DMS114 treated with DMSO at 0.1 percent for 48 hours (cell line): ENCODE measurements at regions not wholly inside any gene's neighbourhood (a gene's known extent, or its start where the extent isn't known, plus 50 kb on each side); places are given as distances from the start of the nearest gene placed in this dataset.
"Not testable (repeated sequence)": the region's sequence is repeated elsewhere in the genome, so short reads cannot be mapped to it uniquely, and the experiment has no call there.

Experiments
- DNase-seq: peaks from one replicate; lab custom pipeline; 2025; ENCODE audit not compliant: unreplicated experiment; lab: John Stamatoyannopoulos, UW

DNA sequence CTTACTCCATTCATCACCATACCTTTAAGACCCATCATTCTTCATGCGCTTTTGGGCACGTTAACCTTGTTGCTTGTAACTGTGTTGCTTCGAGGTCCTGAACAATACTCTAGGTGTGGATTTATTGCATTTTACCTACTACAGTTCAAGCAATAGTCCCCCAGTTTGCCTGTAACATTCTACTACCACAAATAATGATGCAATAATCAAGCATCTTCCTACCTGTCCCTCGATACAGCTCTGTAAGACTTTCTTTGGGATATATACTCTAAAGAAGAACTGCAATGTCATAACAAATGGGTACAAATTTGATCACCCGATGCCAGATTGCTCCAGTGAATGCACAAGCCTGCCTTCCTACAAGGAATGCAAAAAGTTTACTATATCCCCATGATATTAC lies 1342.6 kb upstream of the GJE1 start:
- no peak for DNase-seq

GRCh38 chr6:140789466-140789865 lies 1343.3 kb upstream of the GJE1 start:
- no peak for DNase-seq

- no peak for DNase-seq
Measured at GRCh38 chr6:140785926-140786325, 1346.8 kb upstream of the GJE1 start.

DNA sequence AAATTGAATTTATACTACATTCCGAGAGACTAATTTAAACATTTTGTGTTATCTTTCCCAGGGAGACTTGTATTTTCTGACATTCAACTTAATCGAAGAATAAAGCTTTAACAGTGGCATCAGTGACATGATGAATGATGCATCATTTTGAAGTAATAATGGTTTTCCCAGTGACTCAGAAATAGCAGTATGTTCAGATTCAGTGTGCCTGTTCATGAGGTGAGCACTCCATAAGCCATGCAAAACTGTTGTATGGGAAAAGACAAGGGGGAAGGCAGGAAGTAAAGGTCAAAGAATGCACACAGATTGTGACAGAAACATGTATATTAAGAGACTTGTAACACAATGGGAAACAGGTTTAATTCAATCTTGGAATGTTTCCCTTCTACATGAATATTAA lies 1348.2 kb upstream of the GJE1 start:
- no peak for DNase-seq

DNA sequence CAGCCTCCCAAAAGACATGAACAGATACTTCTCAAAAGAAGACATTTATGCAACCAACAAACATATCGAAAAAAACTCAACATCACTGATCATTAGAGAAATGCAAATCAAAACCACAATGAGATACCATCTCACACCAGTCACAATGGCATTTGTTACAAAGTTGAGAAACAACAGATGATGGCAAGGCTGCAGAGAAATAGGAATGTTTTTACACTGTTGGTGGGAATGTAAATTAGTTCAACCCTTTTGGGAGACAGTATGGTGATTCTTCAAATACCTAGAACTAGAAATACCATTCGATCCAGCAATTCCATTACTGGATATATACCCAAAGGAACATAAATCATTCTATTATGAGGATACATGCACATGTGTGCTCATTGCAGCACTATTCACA lies 1349.2 kb upstream of the GJE1 start:
- DNase-seq, result not testable (repeated sequence)

DNA sequence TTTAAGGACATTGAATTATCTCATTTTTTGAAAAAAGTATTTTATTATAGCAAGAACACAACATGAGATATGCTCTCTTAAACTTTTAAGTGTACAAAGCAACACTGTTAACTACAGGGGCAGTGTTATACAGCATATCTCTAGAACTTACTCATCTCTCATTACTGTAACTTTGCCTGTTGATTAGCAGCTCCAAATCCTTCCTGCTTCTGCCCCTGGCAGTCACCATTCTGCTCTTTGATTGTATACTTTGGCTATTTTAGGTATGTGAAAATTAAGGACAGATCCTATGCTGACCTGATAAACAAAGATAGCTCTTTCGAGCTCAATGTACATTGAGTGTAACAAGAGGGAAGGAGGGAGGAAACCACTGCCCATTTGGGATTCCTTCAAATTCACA lies 1349.8 kb upstream of the GJE1 start:
- no peak for DNase-seq

GRCh38 chr6:140779991-140780596 lies 1352.6 kb upstream of the GJE1 start:
- DNase-seq, result no peak

DNA sequence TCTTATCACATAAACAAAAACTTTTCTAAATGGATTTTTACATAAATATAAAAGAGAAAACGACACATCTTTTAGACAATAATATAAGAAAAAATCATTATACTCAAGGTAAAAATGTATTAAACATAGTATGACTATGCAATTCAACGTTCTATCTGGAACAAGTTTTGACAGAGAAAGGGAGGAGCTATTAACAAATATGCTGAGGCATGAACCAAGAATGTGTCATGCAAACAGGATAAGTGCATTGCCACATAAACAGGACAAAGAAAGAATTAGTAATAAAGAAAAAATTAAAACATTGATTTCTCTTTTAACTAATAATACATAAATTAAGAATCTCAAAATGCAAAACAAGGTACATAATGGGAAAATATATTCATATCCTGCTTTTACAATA lies 1353.4 kb upstream of the GJE1 start:
- DNase-seq, result no peak

DNA sequence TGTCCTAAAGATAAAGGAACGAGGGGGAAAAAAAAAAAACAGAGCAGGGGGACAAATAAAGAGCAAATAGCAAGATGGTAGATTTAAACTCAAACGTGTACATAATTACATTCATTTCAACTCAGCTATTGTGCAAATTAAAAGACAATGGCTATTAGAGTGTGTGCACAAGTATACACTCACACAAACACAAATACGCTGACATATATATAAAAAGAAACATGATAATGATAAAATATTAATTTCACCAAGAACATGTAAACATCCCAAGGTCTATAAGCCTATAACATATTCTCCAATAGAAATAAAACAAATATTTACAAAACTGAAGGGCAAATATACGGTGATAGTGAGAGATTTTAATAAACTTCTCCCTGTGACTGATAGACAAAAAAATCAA lies 1354.9 kb upstream of the GJE1 start:
- no peak for DNase-seq

- DNase-seq, result no peak
Measured at GRCh38 chr6:140775061-140775460, 1357.7 kb upstream of the GJE1 start.

GRCh38 chr6:140774080-140774505 lies 1358.6 kb upstream of the GJE1 start:
- DNase-seq, result no peak

DNA sequence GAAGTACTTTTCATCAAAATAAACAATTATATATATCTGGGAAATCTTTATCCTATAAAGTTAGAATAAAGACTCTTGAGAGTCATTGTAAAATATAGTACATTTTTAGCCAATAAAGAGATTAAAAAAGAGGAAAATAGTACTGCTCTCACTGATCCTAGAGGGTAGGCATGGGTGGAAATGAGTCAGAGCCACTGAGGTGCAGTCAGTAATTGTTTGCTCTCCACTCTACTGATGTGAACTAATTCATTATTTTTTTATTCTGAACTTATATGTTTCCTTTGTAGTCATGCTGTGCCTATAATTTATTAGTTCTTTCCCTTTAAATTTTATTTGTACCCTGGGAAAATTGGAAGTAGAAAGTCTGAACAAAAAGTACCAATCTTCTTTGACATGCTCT lies 1359.4 kb upstream of the GJE1 start:
- no peak for DNase-seq

DNA sequence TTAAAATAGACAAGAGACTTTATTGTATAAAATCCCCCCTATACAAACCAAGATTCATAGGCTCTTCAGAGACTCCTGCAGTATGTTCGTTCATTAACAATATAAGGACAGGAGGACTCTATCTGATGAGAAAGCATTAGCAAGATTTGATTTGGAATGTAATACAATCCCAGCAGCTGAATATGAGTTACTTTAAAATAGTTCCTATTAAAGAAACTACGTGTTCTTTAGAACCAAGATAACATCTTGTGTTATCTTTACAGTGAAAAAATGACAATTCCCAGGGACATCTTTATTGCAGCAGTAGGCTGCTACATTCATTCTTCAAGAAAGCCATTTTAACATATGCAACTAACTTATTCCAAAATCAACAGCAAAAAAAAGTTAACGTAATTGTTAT lies 1360.1 kb upstream of the GJE1 start:
- DNase-seq, result no peak

- no peak for DNase-seq
Measured at GRCh38 chr6:140768133-140768532, 1364.6 kb upstream of the GJE1 start.

DNA sequence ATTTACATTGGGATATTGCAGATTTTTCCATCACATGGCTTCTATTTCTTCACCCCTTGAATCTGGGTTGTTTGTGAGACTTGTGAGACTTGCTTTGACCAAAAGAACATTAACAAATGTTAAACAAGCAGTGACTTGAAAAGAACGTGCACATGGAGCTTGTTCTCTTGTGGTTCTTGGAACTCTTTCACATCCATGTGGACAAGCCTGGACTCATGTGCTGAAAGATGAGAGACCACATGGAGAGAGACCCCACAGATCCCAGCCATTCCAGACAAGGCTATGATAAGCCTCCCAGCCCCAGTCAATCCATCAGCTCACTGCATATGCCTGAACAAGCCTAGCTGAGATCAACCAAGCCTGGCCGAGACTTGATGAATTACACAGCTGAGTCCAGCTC lies 1365.7 kb upstream of the GJE1 start:
- DNase-seq, result no peak

DNA sequence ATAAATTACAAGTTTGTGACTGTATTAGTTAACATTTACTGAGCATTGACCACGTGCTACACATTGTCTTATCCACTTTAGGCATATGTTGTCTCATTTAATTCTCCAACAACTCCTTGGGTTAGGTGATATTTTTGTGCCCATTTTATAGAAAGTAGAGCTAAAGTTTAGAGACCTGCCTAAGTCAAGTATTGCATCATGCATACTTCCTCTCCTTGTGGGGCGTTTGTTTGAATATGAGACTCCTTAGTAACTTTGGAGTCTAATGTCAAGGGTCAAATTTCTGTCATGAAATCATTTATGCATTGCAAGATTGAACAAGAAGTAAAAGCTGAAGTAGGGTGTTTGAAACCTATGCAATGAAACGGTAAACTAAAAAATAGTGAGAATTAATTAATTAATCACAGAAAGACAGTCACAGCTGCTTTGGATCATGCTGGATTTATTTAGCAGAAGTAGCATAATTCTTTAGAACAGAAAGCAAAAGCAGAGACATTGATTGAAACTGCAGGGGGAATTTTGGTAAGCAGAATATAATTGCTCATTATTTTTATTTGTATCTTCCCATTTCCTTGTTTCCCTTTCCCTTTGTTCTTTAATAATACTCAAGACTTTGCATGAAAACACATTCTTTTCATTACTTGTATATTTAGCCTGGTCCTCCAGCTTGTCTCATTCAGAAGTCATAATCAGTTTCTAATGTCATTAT lies 1374.4 kb upstream of the GJE1 start:
- DNase-seq, result no peak

- no peak for DNase-seq
Measured at GRCh38 chr6:140752234-140752633, 1377.8 kb upstream of the CITED2 start.

- DNase-seq, result no peak
Measured at GRCh38 chr6:140747114-140747513, 1372.7 kb upstream of the CITED2 start.

DNA sequence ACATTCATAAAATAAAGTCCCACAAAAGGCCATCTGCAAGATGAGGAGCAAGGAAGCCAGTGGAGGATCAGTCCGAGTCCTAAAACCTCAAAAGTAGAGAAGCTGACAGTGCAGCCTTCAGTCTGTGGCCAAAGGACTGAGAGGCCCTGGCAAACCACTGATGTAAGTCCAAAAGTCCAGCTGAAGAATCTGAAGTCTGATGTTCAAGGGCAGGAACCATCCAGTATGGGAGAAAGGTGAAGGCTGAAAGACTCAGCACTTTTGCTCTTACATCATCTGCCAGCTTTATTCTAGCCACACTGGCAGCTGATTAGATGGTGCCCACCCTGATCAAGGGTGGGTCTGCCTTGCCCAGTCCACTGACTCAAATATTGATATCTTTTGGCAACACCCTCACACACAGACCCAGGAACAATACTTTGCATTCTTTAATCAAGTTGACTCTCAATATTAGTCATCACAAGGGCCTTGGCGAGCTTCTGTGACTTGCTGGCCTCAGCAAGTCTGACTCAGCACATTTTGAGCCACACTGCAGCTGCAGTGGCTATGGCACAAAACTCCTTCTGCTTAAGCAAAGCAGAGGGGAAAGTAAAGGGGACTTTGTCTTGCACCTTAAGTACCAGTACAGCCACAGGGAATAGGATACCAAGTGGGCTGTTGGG lies 1370.3 kb upstream of the CITED2 start:
- no peak for DNase-seq

DNA sequence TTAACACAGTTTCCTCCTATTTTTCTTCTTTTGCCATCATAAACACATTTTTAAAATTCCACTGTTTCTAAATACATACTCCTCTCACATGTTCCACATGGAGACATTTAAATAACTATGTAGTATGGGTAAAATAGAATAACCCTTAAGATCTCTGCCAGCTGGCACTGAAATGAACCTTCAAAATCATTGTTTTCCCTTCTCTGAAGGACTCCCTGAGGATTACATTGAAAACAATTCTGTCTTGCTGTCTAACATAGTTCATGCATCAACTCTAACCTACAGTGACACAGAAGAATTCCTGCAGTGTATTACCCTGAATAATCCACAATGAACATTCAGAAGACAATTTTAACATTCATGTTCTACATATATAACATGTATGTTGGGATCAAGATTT lies 1361.8 kb upstream of the CITED2 start:
- no peak for DNase-seq

DNA sequence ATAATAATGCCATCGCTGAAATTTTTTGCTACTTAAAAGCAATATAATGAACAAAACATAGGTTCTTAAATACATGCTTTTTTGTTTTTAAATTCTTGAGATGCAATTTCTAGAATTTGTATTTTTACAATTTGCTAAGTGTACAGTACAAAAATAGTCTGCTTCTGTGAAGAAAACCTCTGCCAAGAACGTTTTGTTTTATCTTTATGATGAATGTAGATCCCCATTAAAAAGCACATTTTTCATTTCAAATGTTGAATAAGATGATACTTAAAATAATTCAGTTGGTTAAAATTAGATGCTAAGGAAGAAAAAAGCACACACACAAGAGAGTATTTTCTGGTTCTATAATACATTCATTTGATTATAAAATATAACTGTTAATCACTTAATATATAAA lies 1358.5 kb upstream of the CITED2 start:
- DNase-seq, result no peak

- DNase-seq, result no peak
Measured at GRCh38 chr6:140732155-140732554, 1357.7 kb upstream of the CITED2 start.

DNA sequence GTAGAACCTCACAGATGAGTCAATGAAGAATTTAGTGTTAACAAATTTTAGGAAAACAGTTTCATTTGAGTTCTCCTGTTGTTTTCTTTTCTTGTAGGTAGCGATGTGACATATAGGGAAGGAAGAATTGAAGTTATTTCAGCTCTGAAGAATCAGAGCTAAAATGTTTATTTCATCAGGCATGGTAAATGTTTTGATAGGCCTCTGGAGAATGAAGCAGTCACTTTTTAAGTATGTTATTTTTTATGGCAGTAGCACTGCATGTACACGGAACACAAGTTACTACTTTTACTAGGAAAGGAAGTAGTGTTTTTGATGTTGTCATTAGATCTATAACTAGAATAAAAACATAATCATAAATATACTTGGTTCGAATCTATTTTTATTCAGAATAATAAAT lies 1357.3 kb upstream of the CITED2 start:
- no peak for DNase-seq
